HG02571 (cell line): ENCODE measurements at regions not wholly inside any gene's neighbourhood (a gene's known extent, or its start where the extent isn't known, plus 50 kb on each side); places are given as distances from the start of the nearest gene placed in this dataset.

ENCODE experiments used
- ATAC-seq: cut with Tn5 transposase; IDR thresholded peaks from one replicate; pipeline ENCODE4 v1.9.1; 2021; ENCODE audit warnings: mild to moderate bottlenecking, moderate library complexity; ENCODE audit not compliant: unreplicated experiment

DNA sequence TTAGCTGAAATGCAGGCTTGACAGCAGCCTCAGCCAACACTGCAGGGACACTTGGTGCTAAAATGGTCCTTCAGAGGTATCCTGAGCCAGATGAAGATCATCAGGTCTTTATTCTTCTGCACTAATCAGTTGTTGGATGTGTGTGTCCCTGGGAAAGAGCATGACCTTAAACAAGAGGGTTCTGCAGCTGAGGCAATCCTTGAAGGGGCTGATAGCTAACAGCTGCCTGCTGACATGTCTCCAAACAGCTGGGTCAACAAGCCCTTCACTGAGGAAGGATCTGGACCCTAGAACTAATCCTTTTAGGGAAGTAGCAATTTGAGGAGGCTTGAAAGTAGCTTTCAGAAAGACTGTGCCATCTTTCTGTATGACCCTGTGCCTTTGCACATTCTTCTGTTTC is 376.3 kb upstream of the ACTBL2 start:
- no peak for ATAC-seq

DNA sequence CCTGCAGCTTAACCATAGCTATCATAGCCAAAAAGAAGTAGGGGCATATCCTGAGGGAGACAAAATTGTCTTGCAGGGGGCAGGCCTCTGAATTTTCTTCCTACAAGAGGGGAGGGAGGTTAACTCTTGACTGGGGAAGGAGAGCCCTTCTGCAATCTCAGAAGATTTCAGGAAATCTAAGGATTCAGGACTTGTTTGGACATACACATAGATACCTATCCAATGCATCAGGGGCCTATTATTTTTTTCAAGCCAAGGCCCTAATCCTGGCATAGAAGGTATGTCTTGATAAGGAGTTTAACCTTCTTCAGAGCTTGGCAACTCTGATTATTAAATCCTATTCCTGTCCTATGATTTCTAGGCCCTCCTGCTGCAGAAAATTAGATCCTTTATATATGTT is 375.1 kb upstream of the ACTBL2 start:
- ATAC-seq: no peak

DNA sequence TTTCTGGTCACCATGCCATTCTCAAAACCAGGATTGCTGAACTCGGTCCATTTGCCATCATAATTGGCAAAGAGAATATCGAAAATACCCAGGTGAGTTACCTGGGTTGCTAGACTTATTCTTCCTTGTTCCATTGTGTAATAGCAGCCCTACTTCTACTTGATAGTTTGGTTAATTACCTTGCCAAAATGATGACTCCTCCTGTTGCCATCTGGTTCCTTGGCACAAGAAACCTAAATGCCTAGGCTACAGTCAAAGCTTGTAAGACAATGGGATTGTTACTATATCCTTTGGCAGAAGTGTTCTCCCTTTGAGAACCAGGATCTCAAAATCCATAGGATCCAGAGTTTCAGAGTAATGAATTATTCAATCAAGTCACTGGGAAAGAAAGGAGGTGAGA is 373.2 kb upstream of the ACTBL2 start:
- no peak for ATAC-seq

DNA sequence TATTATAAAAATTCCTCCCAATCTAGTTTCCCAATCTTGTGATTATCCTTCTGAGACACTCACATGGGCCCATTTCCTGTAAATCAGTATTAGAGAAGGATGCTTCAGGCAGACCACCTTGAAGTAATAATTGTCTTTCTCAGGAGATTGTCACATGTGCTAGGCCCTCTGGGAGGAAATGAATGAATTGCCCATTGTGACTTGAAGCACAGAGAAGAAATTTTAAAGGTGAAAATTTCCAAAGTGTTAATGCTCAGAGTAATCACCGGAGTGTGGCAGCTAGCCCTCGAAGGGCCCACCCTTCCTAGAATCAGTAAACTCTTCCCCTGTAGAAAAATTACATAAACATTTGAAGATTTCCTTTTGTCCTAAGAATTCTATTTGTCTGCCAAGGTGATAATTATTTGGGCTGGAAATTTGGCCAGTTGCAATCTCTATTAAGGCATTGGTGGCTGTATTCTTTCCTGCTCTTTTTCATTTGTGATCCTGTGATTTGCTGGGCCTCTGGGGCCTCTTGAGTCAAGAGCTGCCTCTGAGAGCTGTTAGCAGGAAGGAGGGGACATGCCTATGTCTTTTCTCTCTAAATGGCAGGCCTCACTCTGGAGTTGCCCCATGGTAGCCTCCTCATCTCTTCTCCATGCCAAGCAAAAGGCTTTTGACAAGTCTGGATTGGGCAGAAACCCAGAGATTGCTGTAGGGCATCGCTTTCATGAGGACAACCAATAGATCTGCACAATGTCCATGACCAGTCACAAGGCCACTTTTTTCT is 371.5 kb upstream of the ACTBL2 start:
- ATAC-seq: no peak

DNA sequence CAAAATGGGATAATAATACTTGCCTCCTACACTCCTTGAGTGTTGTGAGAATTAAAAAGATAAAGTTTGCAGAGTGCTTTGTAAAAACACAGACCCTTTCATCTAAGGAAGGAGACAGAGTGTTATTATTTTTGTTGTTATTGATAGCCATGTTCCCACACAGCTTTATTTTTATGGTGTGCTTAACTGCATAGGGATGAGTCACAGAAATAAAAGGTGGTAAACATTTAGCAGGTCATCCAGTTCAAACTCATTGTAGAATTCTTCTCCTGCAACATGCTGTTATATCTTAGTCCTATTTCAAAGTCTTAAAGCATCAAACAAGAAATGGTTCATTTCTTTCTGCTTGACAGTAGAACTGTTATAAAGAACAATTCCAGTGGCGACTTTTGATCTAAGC is 367.5 kb upstream of the ACTBL2 start:
- ATAC-seq: no peak

DNA sequence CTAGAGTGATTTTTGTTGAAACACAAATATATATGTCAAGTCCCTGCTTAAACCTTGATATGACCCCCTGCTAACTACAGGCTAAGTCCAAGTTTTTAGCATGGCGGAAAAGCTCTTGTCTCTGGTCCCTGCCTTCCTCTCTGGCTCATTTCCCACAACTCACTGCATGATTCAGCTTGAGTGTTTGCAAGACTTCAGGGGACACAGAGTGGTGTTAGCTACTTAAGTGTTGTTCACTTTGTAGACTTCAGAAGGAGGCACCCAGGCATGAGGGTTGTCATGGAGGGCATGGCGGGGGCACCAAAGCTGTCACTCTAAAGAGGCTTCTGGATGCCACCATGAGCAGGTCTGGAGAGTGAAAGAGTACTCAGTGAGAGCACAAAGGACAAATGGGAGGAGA is 362.4 kb upstream of the ACTBL2 start:
- no peak for ATAC-seq

DNA sequence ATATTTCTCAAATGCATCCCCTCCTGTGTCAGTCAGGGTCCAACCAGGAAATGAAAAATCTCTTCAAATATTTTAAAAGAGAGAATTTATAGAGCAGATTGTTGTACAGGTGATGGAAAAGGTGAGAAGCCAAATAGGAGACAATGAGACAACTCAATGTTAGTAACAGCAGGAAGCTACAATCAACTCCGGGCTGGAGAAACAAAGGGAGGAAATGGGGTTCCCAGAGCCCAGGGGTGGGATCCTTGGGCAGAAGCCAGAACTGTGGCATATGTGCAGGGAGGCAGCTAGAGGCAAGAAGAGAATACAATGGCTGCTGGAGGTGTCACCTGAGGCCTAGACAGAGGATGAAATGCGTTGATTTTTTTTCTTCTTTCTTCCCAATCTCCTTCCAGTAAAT is 361.8 kb upstream of the ACTBL2 start:
- no peak for ATAC-seq

DNA sequence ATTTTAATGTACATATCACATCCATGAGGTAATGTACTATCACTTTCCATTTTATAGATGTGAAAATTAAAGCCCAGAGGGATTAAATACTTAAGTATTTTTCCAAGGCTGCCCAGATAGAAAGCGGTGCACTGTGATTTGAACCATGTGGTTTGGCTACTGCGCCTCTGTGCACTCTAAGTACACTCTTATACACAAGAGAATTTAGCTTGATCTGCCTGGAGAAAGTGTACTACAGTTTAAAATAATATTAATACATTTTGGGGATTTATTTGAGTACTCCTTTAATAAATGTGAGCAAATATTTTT is 360.4 kb upstream of the ACTBL2 start:
- ATAC-seq: no peak

DNA sequence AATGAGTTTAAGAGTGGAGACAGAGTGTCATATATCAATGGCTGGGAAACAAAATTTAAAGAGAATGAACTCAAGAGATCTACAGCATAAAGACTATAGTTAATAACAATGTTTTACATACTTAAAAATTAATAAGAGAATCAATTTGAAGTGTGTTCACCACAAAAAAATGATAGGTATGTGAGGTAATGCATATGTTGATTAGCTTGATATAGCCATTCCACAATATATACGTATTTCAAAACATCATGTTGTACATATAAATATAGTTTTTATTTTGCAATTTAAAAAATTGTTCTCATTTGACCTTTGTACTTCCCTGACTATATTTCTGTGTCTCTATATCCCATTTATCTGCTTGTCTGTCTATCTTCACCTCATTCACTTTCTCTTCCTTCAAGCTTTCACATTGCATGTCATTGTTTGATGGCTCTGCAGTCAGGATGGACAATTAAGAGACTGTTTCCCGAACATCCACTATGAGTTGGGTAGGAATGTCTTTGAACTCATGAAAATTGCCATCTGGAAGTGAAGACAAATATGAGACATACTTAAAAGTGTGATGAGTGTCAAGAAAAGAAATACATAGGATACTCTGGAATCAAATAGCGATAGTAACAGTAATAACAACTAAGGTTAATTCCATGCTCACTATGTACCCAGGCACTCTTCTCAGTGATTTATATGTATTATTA is 359.9 kb upstream of the ACTBL2 start:
- no peak for ATAC-seq

DNA sequence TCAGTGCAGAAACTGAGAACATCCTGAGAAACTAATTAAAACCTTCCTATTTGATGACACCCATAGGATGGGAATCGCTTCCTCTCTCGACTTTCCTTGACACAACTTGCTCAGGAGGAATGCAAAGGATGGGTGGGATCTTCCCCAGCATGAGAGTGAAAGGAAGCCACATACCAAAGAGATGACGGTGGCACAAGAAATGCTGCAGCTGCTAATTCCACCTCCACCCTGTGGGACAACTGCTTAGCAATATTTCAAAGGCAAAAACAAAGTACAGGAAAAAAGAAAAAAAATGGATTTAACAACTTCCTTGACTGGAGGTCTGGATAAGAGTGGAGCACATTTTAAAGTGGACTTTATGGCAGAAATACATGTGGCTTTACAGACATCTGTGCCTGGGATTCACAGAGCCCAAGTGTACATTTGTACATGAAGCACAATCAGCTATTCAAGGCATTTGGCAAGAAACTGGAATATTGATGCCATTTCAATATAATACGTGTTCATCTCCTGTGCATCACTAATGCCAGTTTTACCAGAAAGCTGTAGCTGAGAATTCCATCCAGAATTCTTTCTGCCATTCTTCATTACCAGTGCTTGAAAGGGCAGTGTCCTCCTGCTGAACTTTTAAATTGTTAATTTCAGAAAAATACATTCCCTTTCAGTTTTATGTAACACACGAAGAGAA is 359.2 kb upstream of the ACTBL2 start:
- no peak for ATAC-seq

DNA sequence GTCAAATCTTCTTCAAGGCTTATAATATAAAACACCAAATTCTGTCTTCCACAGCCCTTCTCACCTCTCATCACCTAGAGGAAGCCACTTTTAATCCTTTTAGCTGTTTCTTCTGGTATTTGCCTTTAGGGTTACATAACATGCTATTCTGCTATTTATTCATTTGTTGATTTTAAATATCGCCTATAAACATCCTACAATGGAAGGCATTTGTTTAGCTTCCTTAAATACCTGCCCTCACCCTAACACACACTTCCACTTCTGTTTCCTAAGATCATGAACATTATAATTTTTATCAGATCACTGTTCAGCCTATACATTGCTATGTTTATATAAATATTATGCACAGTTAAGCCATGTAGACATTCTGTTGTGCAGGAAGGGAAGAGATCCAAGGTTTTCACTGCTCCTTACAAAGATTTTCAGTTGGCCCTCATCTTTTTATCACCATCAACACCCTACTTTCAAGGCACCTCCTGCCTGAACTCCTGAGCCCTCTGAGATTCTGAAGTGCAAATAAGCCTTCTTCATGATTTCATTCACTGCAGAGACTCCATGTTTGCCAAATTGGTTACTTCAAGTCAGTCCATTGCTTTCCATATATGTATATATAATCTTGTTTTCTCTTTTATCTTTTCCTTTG is 356.9 kb upstream of the ACTBL2 start:
- no peak for ATAC-seq

DNA sequence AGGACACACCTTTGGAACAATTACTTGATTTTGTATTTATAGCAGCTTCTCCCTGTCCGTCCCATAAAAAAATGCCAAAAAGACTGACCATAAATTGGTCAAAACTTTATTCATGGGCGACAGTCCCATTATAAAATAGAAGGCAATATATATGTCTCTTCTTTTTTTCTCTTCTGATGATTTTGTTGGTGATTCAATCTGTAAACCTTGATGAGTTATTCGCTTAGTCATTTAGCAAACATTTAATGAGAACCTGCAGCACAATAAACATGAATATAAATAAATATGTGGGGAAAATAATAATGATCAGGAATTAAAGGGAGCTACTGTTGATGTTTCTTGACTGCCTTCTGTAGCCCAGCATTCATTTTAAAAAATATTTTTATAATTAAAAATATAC is 356.4 kb upstream of the ACTBL2 start:
- no peak for ATAC-seq

DNA sequence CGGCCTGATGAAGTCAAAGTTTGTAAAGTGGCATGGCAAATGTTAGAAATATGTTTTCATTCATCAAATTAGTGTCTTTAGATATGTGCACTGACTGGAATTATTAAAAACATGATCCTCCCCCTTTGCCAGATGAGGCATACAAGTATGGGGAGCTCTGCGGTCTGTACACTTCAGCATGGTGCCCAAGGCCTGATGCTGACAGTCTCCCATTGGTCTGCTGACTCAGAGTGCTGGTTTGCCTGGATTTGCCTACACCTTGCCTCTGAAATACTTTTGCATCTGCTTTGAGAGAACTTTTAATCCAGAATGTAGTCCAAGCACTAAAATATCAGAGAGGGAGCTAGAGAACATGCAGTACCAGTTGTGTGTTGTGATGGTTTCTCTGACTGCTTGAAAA is 354.3 kb upstream of the ACTBL2 start:
- ATAC-seq: no peak

DNA sequence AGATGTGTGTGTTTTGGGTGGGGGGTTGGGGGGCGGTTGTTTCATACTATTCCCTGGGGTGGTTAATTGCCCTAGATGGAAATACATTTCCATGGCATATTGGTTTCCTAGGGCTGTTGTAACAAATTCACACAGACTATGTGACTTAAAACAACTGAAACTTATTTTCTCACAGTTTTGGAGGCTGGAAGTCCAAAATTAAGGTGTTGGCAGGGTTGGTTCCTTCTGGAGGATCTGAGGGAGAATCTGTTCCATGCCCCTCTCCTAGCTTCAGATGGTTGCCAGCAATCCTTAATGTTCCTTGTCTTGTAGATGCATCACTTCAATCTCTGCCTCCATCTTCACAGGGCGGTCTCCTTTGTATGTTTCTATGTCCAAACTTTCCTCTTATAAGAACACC is 353.7 kb upstream of the ACTBL2 start:
- no peak for ATAC-seq

DNA sequence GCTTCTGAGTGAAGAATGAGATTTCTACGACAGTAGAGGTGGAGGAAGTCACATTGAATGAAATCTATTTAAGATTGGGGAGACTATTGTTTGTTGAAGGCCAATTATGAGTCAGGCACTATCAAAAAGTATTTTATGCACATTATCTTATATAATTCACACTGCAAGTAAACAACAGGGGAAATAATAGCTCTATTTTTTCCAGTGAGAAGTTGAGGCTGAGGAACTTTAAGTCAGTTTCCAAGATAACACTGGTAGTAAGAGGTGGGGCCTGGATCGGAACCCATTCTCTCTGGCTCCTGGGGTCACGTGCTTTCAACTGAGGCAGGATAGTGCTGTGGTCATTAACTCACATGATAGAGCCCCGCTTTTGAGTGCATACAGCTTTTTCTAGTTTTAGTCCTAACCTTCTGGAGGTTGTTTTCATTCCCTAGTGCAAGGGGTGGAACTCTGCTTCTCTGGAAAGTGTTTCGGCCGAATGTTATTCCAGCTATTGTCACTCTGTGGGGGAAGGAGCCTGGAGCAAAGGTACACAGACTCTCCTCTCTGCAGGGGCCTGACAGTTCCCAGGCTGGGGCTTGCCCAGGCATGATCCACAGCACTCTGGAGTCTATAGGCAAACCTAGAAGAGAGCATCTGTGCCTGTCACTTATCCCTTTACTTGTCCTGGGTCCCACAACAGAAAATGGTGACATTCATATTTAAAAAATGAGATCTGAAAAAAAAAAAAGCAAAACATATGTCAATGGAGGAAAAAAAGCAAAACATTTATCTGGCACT is 352.4 kb upstream of the ACTBL2 start:
- no peak for ATAC-seq

DNA sequence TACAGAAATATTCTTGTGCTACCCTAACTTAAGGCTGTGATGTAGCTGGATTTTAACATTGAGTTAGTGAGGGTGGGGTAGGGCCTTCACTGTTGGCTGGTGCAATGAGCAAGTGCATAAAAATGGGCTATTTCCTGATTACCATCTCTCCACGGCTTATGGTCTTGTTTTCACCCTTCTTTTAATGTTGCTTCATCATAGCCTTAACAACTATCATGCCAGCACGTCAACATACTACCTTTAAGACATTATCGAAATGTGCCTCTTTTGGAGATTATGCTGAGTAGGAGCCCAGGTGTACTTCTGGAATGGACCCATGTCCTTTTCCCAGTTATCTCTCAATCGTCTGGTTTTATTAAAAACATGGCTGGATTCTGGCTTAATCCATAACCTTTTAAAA is 350.9 kb upstream of the ACTBL2 start:
- ATAC-seq: no peak

DNA sequence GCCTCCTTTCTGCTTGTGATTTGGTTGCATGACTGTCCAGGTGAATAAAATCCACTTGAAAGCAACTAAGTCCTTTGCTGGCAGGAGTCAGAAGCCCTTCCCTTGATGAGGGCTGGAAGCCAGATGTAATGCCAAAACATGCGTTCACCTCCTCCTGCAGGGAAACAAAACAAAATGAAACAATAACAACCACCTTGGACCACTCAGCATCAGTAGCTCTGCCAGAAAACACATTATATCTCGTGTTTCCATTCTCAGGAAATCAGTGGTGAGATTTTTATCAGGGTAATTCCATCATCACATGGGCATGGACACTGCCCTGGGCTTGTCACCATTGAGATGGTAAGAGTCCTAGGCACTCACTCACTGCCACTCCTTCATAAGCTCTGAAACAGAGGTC is 350.3 kb upstream of the ACTBL2 start:
- no peak for ATAC-seq

DNA sequence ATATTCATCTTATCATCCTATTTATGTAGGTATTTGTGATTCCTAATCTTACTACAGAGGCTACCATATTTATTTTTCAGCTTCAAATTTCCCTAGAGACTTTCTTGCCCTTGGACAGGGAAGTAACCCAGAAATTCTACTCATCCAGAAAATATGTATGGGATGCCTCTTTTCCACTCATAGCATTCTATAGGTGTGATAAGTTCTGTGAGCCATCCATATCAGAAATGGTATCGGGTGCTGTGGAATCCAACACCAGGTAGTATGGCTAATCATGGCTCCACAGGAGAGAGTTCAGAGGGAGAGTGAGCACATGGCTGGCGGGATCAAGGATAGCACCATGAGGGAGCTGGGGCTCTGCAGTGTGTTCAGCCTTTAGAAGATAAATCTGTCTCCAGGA is 349.3 kb upstream of the ACTBL2 start:
- ATAC-seq: no peak

DNA sequence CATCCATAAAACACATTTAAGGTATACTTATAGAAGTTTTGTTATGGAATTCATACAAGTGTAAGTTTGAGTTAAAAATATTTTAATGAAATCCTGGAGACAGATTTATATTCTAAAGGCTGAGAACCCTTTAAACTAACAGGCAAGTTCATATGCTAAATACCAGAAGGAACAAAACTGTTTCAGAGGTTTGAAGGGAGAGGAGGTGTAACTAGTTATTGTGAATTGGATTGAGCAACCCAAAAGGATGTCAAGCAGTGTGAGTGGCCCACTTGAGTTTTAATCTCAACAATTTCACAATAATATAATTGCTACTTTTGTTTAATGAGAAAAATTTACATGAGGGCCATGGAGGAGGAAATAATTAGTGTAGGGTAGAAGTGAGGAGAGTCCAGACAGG is 348.5 kb upstream of the ACTBL2 start:
- no peak for ATAC-seq

DNA sequence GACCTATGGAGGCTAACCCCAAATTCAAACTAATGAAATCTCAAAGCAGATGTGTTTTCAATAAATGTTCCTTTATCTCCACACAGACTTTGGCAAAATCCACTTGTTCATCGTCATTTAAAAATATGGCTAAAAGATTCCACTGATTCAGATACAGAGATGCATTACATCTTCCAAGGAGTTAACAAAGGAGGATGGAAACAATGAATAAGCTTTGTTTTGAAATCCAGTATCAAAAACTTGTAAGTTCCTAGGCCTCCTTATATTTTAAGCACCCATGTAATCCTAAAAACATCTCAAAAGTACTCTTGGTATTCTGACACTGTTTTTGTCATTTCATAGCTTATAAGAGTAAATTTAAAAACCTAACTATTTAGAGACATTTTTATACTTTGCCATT is 345.6 kb upstream of the ACTBL2 start:
- no peak for ATAC-seq

DNA sequence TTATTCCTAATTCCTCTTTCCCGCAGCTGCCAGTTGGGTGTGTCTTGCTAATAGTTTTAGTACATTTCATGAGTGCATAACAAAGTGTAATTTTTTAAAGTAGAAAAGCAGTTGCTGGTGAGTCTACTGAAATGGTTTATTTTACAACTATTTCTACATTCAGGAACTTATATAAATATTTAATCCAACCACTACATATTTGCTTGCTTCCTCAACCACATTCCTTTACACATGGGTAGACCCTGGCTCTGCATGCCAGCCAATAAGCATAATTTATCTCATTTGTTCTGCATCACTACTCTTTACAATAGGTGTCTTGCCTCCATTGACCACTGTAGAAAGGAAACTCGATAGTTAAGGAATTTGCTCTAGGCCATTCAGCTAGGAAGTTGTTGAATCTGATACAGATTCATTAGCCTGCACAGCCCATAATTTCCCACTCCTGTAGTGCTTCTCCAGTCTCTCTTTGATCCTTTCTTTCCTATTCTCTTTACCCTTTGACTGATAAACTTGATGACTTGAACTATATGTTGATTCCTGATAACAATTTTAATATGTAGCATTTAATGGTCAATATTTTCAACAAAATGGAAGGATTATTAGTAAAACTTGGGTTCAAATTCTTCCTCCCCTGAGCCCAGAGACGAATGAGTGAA is 342.5 kb upstream of the ACTBL2 start:
- no peak for ATAC-seq
